T-helper 1 cell treated with Interleukin-12 subunit alpha and Interleukin-12 subunit beta and Interleukin-4 antibody, amounts not matched to agents 30 μg/mL and 1 μg/mL, for 36 hours (primary cell): ENCODE measurements at regions not wholly inside any gene's neighbourhood (a gene's known extent, or its start where the extent isn't known, plus 50 kb on each side); places are given as distances from the start of the nearest gene placed in this dataset.

ENCODE experiments used
- H3K27ac Mint-ChIP-seq: one replicate; pipeline ENCODE4 v1.8.0; 2021; ENCODE audit warnings: mild to moderate bottlenecking, mixed read lengths
- H3K27me3 Mint-ChIP-seq: one replicate; pipeline ENCODE4 v1.8.0; 2021; ENCODE audit warnings: low read depth, mixed read lengths
- H3K36me3 Mint-ChIP-seq: one replicate; pipeline ENCODE4 v1.8.0; 2021; ENCODE audit warnings: low read depth, mixed read lengths
- H3K4me1 Mint-ChIP-seq: one replicate; pipeline ENCODE4 v1.8.0; 2021; ENCODE audit warnings: low read depth, mixed read lengths
- H3K4me3 Mint-ChIP-seq: one replicate; pipeline ENCODE4 v1.8.0; 2021; ENCODE audit warnings: mild to moderate bottlenecking, moderate library complexity, mixed read lengths
- H3K9me3 Mint-ChIP-seq: one replicate; pipeline ENCODE4 v1.8.0; 2021; ENCODE audit warnings: mixed read lengths

DNA sequence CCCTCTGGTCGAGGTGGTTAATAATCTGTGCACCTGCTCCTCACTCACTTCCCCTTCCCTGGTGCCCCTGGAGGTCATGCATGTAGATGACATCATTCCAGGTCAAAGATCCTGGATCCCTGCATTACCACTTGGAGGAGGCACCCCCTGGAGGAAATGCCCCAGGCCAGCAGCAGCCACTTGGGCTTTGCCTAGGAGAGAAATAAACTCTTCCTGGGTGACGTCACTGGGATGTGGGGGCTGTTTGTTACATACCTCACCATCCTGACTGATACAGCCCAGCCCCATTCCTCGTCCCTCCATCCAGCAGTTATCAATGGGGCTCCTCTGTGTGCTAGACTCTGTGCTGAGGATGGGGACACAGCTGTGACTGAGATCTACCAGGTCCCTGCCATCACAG, 433.6 kb downstream of the PTPRU start:
- Mint-ChIP-seq H3K27ac (peak overlapping the region; percentile 42), H3K4me3 (no peak overlapping the region), H3K4me1 (no peaks in the 10 kb centered on the region), H3K36me3 (no peaks in the 10 kb centered on the region), H3K27me3 (peaks cover 41% of the 10 kb centered on the region), H3K9me3 (no peaks in the 10 kb centered on the region)

DNA sequence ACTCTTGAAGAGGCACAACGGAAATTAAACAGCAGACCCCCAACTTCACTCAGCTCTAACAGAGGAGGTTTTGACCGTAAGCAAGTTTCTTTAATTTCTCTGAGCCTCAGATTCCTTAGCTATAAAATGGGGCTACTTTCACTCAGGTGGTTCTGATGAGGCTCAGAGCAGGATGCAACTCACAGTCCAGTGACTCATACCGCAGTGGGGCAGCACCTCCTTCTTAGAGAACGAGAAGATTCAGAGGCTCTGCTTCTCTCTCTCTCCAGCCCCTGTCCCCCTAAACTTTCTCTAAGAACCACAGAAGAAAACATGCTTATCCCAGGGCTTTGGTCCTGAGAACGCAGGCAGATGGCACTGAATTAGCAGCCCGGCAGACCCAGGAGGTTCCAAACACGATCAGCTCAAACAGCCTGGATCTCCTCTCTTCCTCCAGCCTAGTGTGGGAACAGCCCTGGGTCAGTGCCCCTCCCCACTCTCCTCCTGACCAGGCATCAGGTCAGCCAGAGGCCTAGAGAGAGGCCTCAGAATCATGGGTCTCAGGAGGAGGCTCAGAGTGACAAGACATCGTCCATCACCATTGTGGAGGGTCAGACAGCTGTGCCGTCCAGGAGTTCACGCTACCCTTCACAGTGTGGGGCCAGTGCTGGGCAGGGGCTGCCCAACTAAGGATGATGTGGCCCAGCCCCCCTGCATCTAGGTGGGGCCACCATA, 433.0 kb downstream of the PTPRU start:
- Mint-ChIP-seq H3K27ac (no peak overlapping the region), H3K9me3 (no peaks in the 10 kb centered on the region), H3K4me1 (no peaks in the 10 kb centered on the region), H3K4me3 (no peak overlapping the region), H3K27me3 (peaks cover 47% of the 10 kb centered on the region), H3K36me3 (no peaks in the 10 kb centered on the region)

DNA sequence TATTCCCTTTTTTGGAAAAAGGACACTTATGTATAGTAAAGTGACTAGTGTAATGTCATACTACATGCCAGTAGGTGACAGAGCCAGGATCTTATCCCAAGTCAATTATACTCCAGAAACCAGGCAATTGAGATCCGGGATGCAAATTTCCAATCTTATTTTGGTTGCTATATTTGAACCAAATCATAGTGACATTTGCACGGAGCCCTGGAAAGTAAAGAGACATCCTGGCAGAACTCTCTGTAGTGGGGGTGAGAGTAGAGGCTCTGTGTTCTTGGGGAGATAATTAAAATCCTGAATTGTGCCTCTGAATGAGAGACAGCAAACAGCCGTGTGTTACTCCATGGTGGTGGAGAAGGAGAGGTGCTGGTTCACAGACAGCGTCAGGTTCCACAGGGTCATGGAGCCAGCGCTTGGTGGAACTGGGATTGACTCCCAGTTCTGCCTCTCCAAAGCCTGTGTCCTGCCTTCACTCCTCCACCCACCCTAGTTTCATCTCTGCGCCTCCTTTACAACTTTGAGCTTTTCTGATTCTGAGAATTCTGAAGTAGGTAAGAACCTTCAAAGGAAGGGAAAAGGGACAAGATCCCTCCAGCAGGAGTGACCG, 432.3 kb downstream of the PTPRU start:
- Mint-ChIP-seq H3K27ac (no peak overlapping the region), H3K27me3 (peaks cover 50% of the 10 kb centered on the region), H3K9me3 (no peaks in the 10 kb centered on the region), H3K4me3 (no peak overlapping the region), H3K36me3 (no peaks in the 10 kb centered on the region), H3K4me1 (no peaks in the 10 kb centered on the region)

GRCh38 chr1:29667951-29668350, 431.6 kb downstream of the PTPRU start:
- peaks cover 50% of the 10 kb centered on the region for H3K27me3 Mint-ChIP-seq
- no peaks in the 10 kb centered on the region for H3K36me3 Mint-ChIP-seq
- H3K4me3 Mint-ChIP-seq, result no peak overlapping the region
- no peaks in the 10 kb centered on the region for H3K4me1 Mint-ChIP-seq
- H3K9me3 Mint-ChIP-seq, result no peaks in the 10 kb centered on the region
- H3K27ac Mint-ChIP-seq, result no peak overlapping the region

GRCh38 chr1:29664711-29665110, 428.4 kb downstream of the PTPRU start:
- no peak overlapping the region for H3K4me3 Mint-ChIP-seq

DNA sequence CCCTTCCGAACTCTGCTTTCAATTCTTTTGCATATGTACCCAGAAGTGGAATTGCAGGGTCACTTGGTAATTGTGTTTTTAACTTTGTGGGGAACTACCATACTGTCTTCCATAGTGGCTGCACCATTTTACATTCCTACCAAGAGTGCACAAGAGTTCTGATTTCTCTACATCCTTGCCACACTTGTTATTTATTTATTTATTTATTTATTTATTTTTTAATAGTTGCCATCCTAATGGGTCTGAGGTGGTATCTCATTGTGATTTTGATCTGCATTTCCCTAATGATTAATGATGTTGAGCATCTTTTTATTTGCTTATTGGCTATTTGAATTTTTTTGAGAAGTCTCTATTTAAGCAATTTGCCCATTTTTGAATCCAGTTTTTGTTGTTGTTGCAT, 422.4 kb downstream of the PTPRU start:
- H3K4me1 Mint-ChIP-seq, result no peaks in the 10 kb centered on the region
- peaks cover 36% of the 10 kb centered on the region for H3K27me3 Mint-ChIP-seq
- H3K4me3 Mint-ChIP-seq, result no peak overlapping the region
- peaks cover 10% of the 10 kb centered on the region for H3K9me3 Mint-ChIP-seq
- no peak overlapping the region for H3K27ac Mint-ChIP-seq
- no peaks in the 10 kb centered on the region for H3K36me3 Mint-ChIP-seq

More at GRCh38 chr1:29664711-29665110, 428.4 kb downstream of the PTPRU start:
- Mint-ChIP-seq H3K27ac (no peak overlapping the region), H3K4me1 (no peaks in the 10 kb centered on the region), H3K36me3 (no peaks in the 10 kb centered on the region), H3K27me3 (peaks cover 72% of the 10 kb centered on the region), H3K9me3 (peaks cover 10% of the 10 kb centered on the region)

DNA sequence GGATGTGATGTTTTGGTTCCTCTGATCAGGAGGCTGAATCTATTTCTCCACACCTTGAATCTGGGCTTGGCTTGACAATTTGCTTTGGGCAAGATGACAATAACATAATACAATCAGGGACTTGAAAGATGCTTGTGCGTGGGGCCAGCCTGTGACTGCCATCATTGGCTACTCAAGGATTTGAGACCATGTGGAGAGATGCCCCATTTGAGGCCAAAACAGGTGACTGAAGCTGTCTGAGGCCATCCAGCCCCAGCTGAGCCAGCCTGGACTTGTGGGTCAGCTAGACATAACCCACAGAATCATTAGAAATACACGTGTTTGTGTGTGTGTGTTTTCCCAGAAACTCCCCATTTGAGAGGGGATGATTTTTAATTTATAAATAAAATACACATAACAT, 421.5 kb downstream of the PTPRU start:
- no peaks in the 10 kb centered on the region for H3K4me1 Mint-ChIP-seq
- H3K27ac Mint-ChIP-seq, result no peak overlapping the region
- H3K9me3 Mint-ChIP-seq, result peaks cover 10% of the 10 kb centered on the region
- peaks cover 36% of the 10 kb centered on the region for H3K27me3 Mint-ChIP-seq
- H3K36me3 Mint-ChIP-seq, result no peaks in the 10 kb centered on the region
- H3K4me3 Mint-ChIP-seq, result no peak overlapping the region

GRCh38 chr1:29655945-29656850, 419.9 kb downstream of the PTPRU start:
- H3K27me3 Mint-ChIP-seq, result peaks cover 26% of the 10 kb centered on the region
- H3K27ac Mint-ChIP-seq, result no peak overlapping the region
- peaks cover 3% of the 10 kb centered on the region for H3K9me3 Mint-ChIP-seq
- H3K4me1 Mint-ChIP-seq, result no peaks in the 10 kb centered on the region
- no peaks in the 10 kb centered on the region for H3K36me3 Mint-ChIP-seq
- no peak overlapping the region for H3K4me3 Mint-ChIP-seq

GRCh38 chr1:29655145-29655544, 418.8 kb downstream of the PTPRU start:
- H3K4me3 Mint-ChIP-seq, result no peak overlapping the region
- H3K4me1 Mint-ChIP-seq, result no peaks in the 10 kb centered on the region
- no peaks in the 10 kb centered on the region for H3K9me3 Mint-ChIP-seq
- H3K27ac Mint-ChIP-seq, result no peak overlapping the region
- H3K27me3 Mint-ChIP-seq, result peaks cover 17% of the 10 kb centered on the region
- no peaks in the 10 kb centered on the region for H3K36me3 Mint-ChIP-seq

GRCh38 chr1:29653886-29654450, 417.6 kb downstream of the PTPRU start:
- Mint-ChIP-seq H3K27me3 (peaks cover 8% of the 10 kb centered on the region), H3K36me3 (no peaks in the 10 kb centered on the region)

DNA sequence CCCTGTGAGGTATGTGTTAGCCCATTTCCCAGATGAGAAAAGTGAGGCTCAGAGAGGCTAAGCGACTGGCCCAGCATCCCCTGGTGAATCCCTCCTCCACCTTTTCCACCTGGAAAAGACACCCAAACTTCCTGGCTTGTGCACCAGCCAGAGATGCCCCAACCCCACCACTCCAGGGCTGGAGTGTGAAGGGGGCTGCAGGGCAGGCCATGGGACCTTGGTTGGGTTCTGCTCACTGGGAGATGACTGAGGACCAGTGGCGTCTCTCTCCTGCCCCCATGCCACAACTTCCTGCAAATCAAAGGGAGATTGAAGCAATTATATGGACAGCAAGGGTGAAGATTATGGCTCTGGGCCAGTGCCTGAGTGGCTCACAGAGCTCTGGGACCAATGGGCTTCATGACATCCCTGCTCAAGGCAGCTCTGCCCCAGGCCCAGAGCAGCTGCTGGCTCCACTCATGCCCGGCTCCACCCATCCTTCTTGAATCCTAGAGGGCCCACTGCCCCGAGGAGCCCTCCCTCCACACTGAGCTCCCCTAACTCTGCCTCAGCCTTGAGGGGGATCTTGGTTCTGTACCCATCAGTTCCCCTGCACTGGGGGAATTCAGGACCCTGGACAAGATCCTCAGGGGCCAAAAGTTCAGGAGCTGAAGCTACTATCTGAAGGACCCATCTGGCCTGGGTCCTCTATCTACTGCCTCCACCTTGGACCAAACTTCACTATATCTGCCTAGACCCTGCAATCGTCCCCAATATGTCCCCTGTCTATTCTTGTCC, 416.9 kb downstream of the PTPRU start:
- H3K27me3 Mint-ChIP-seq, result peaks cover 12% of the 10 kb centered on the region
- no peaks in the 10 kb centered on the region for H3K9me3 Mint-ChIP-seq
- no peak overlapping the region for H3K27ac Mint-ChIP-seq
- H3K36me3 Mint-ChIP-seq, result no peaks in the 10 kb centered on the region
- H3K4me1 Mint-ChIP-seq, result no peaks in the 10 kb centered on the region
- no peak overlapping the region for H3K4me3 Mint-ChIP-seq

More at GRCh38 chr1:29653886-29654450, 417.6 kb downstream of the PTPRU start:
- H3K27ac Mint-ChIP-seq, result no peak overlapping the region
- H3K9me3 Mint-ChIP-seq, result no peaks in the 10 kb centered on the region
- H3K4me3 Mint-ChIP-seq, result no peak overlapping the region
- no peaks in the 10 kb centered on the region for H3K4me1 Mint-ChIP-seq

- Mint-ChIP-seq H3K27ac (no peak overlapping the region), H3K4me3 (no peak overlapping the region), H3K9me3 (no peaks in the 10 kb centered on the region), H3K27me3 (peaks cover 18% of the 10 kb centered on the region), H3K36me3 (peaks cover 2% of the 10 kb centered on the region), H3K4me1 (no peaks in the 10 kb centered on the region)
Measured at GRCh38 chr1:29651684-29652665, 415.7 kb downstream of the PTPRU start.

- Mint-ChIP-seq H3K36me3 (peaks cover 2% of the 10 kb centered on the region), H3K27ac (no peak overlapping the region), H3K4me3 (no peak overlapping the region)
Measured at GRCh38 chr1:29651246-29651645, 414.9 kb downstream of the PTPRU start.

More at GRCh38 chr1:29651246-29651645, 414.9 kb downstream of the PTPRU start:
- H3K9me3 Mint-ChIP-seq, result no peaks in the 10 kb centered on the region
- no peaks in the 10 kb centered on the region for H3K4me1 Mint-ChIP-seq
- peaks cover 13% of the 10 kb centered on the region for H3K27me3 Mint-ChIP-seq
